ENCODE measurements at regions not wholly inside any gene's neighbourhood (a gene's known extent, or its start where the extent isn't known, plus 50 kb on each side); places are given as distances from the start of the nearest gene placed in this dataset.

GRCh38 chr6:113626475-113626874 lies 230.7 kb upstream of the MARCKS start:
- Histone ChIP-seq H3K79me2 (ENCODE audit: control insufficient read depth, insufficient read depth, low read length) (no peaks in the 10 kb centered on the region), H3K9me3 (replicated peaks; ENCODE audit: control insufficient read depth, insufficient read depth, low read length) (no peaks in the 10 kb centered on the region), H3K4me1 (ENCODE audit: control insufficient read depth, extremely low read depth, insufficient read depth, low read length) (peaks cover 8% of the 10 kb centered on the region), H3K27me3 (ENCODE audit: control insufficient read depth in 2 of 2, insufficient read depth in 2 of 2, low read length in 2 of 2) (no peaks in the 10 kb centered on the region), H3K4me3 (replicated peaks in 1 of 3; ENCODE audit: insufficient read depth in 1 of 3, low read depth in 1 of 3, low read length in 3 of 3) (no peak overlapping the region), H3K9ac (replicated peaks; ENCODE audit: extremely low read depth, insufficient read depth, low read length) (no peak overlapping the region), H4K20me1 (replicated peaks; ENCODE audit: control insufficient read depth, extremely low read depth, insufficient read depth, low read length) (no peaks in the 10 kb centered on the region), H3K9me1 (replicated peaks; ENCODE audit: control insufficient read depth, extremely low read depth, insufficient read depth, low read length) (no peaks in the 10 kb centered on the region), H2AFZ (ENCODE audit: low read depth, low read length) (no peak overlapping the region), H3K27ac (ENCODE audit: insufficient read depth, low read depth, low read length) (no peak overlapping the region), H3K36me3 (ENCODE audit: control insufficient read depth in 2 of 2, extremely low read depth in 1 of 2, insufficient read depth in 2 of 2, low read length in 2 of 2) (no peaks in the 10 kb centered on the region), H3K4me2 (ENCODE audit: insufficient read depth, low read length) (no peak overlapping the region)
- ChIA-PET CTCF (interaction anchor here (1.3 kb wide), 1 partner anchor 232 kb away, joined by 3 read pairs; no protein-coding TSS in a partner anchor), POLR2A (no interaction called here)
- FAIRE-seq (no peak), DNase-seq (ENCODE audit: low read depth, low spot score) (no peak)
- intact Hi-C loops (cut with micrococcal nuclease) (no loop called here), dilution Hi-C loops (cut with MboI; ENCODE audit: extremely low pct_ligation_motif_present, low sequenced_read_pairs) (no loop called here)
- TF ChIP-seq MAX (IDR thresholded peaks at IDR 0.05; ENCODE audit: insufficient read depth, insufficient read length) = no peak
- BruUV-seq (replicated peaks) = no TSS peak

- CTCF ChIA-PET = no interaction called here
- Histone ChIP-seq H3K27ac (ENCODE audit: insufficient read depth, low read depth, low read length) (no peak overlapping the region), H3K9ac (replicated peaks; ENCODE audit: extremely low read depth, insufficient read depth, low read length) (no peak overlapping the region), H3K27me3 (ENCODE audit: control insufficient read depth in 2 of 2, insufficient read depth in 2 of 2, low read length in 2 of 2) (no peaks in the 10 kb centered on the region), H2AFZ (ENCODE audit: low read depth, low read length) (no peak overlapping the region), H3K4me3 (replicated peaks in 1 of 3; ENCODE audit: insufficient read depth in 1 of 3, low read depth in 1 of 3, low read length in 3 of 3) (no peak overlapping the region), H4K20me1 (replicated peaks; ENCODE audit: control insufficient read depth, extremely low read depth, insufficient read depth, low read length) (no peaks in the 10 kb centered on the region), H3K4me1 (ENCODE audit: control insufficient read depth, extremely low read depth, insufficient read depth, low read length) (peaks cover 17% of the 10 kb centered on the region), H3K36me3 (ENCODE audit: control insufficient read depth in 2 of 2, extremely low read depth in 1 of 2, insufficient read depth in 2 of 2, low read length in 2 of 2) (no peaks in the 10 kb centered on the region), H3K9me3 (replicated peaks; ENCODE audit: control insufficient read depth, insufficient read depth, low read length) (no peaks in the 10 kb centered on the region), H3K9me1 (replicated peaks; ENCODE audit: control insufficient read depth, extremely low read depth, insufficient read depth, low read length) (no peaks in the 10 kb centered on the region), H3K4me2 (ENCODE audit: insufficient read depth, low read length) (no peak overlapping the region), H3K79me2 (ENCODE audit: control insufficient read depth, insufficient read depth, low read length) (no peaks in the 10 kb centered on the region)
- no TSS peak for BruUV-seq (replicated peaks)
- POLR2A ChIA-PET = no interaction called here
- intact Hi-C loops (cut with micrococcal nuclease) (no loop called here), dilution Hi-C loops (cut with MboI; ENCODE audit: extremely low pct_ligation_motif_present, low sequenced_read_pairs) (no loop called here)
- TF ChIP-seq POLR2A (IDR thresholded peaks at IDR 0.05; ENCODE audit: low read depth, low read length) (no peak), MAX (IDR thresholded peaks at IDR 0.05; ENCODE audit: insufficient read depth, insufficient read length) (no peak), JUN (IDR thresholded peaks at IDR 0.05; ENCODE audit: borderline replicate concordance, insufficient read depth, insufficient read length, low read depth) (no peak), CTCF (IDR thresholded peaks at IDR 0.05; ENCODE audit: extremely low read depth in 1 of 2, insufficient read depth in 1 of 2, low read depth in 1 of 2, low read length in 2 of 2) (no peak), POLR2AphosphoS5 (IDR thresholded peaks at IDR 0.05; ENCODE audit: insufficient read depth, low read depth, low read length) (no peak), GATA2 (IDR thresholded peaks at IDR 0.05; ENCODE audit: insufficient read depth, insufficient read length, low read depth, low read length) (no peak), FOS (IDR thresholded peaks at IDR 0.05; ENCODE audit: borderline replicate concordance, insufficient read depth, low read length) (no peak), MYC (IDR thresholded peaks at IDR 0.05; ENCODE audit: low read depth, low read length) (no peak), EZH2 (IDR thresholded peaks at IDR 0.05; ENCODE audit: borderline replicate concordance, low read depth, low read length, severe bottlenecking) (no peak)
- FAIRE-seq (no peak), DNase-seq (ENCODE audit: low read depth, low spot score) (no peak)
These were observed 229.7 kb upstream of the MARCKS start for GRCh38 chr6:113627480-113627879.

Measured in endothelial cell of umbilical vein (primary cell).